Medulla oblongata (tissue), 1 donor: ENCODE measurements at regions not wholly inside any gene's neighbourhood (a gene's known extent, or its start where the extent isn't known, plus 50 kb on each side); places are given as distances from the start of the nearest gene placed in this dataset.
"Not testable (repeated sequence)": the region's sequence is repeated elsewhere in the genome, so short reads cannot be mapped to it uniquely, and the experiment has no call there.

Source experiments
- DNase-seq: peaks from one replicate; pipeline ENCODE4 v3.0.0-alpha.2; 2015; ENCODE audit errors: extremely low spot score

GRCh38 chr17:52899235-52899634 is 740.7 kb upstream of the CA10 start:
- no peak for DNase-seq

DNA sequence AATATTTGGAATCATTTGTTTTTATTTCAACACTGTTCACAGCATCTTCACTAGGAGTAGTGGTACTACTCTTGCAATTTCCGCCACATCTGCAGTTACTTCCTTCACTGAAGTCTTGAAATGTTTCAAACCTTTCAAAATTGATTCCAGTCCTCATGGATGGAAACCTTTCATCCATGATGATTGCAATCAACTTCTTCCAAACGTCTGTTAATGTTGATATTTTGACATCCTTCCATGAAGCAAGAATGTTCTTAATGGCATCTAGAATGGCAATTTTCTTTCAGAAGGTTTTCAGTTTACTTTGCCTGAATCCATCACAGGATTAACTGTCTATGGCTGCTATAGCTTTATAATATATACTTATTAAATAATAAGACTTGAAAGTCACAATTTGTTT is 736.8 kb upstream of the CA10 start:
- DNase-seq = no peak

- DNase-seq = no peak
These were observed 733.8 kb upstream of the CA10 start for GRCh38 chr17:52892334-52892733.

GRCh38 chr17:52885882-52886281 is 727.4 kb upstream of the CA10 start:
- no peak for DNase-seq

GRCh38 chr17:52883907-52884491 is 725.5 kb upstream of the CA10 start:
- DNase-seq = not testable (repeated sequence)

DNA sequence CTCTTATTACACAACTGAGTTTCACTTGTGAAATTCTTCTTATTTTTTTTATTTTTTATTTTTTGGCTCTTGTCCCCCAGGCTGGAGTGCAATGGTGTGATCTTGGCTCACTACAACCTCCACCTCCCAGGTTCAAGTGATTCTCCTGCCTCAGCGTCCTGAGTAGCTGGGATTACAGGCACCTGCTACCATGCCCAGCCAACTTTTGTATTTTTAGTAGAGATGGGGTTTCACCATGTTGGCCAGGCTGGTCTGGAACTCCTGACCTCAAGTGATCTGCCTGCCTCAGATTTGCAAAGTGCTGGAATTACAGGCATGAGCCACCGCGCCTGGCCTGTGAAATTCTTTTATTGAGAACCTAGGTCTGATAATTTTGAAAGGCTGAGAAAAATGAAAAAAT is 688.3 kb upstream of the CA10 start:
- not testable (repeated sequence) for DNase-seq

- DNase-seq = no peak
These were observed 683.5 kb upstream of the CA10 start for GRCh38 chr17:52841971-52842370.

GRCh38 chr17:52837492-52837891 is 679.0 kb upstream of the CA10 start:
- no peak for DNase-seq

DNA sequence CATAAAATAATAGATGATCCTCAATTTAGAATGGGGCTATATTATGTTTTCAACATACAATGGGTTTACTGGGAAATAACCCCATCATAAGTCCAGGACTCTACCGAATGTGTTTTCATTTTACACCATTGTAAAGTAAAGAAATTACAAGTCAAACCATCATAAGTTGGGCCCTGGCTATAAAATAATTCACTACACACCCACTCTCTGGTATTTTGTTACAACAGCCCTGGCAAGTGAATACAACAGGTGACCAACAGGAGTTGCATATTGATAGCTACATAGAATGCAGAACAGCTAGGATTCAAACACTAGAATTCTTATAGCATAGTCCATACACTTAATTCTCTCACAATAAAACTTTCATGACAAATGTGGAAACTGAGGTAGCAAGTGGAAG is 673.0 kb upstream of the CA10 start:
- DNase-seq = no peak

DNA sequence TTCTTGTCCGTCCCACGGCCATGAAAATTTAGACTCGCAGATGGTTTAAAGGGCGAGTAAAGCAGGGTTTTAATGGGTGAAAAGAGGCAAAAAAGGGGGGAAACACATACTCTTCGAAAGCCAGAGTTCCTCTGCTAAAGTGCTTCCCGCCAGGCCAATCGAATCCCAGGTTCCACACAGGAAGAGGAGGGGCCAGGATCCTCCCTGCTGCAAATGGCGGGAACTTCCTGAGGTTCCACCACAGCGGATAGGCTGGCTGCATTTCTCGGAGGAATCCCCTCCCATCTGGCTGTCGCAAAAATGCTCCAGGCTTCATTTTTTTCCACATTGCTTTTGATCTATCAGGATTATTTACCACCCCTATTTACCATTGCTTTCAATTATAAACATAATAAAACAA is 670.1 kb upstream of the CA10 start:
- DNase-seq = no peak

DNA sequence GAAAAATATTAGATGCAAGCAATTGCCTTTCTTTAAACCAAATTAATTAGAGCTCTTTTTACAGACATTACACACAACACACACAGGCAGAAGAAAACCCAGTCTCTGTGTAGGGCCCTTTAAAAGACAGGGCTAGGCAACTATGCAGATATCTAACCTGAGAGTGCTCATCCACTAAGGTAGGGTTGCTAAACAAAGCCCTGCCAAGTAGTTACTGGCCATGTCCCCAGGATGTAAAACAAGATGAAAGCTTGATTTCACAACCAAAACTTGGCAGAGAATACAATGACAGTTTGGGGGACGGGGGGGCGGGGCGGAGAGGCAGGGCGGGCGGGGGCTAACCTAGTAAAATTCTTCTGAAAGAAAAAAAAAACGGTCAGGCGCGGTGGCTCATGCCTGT is 669.0 kb upstream of the CA10 start:
- DNase-seq = no peak

GRCh38 chr17:52824542-52824941 is 666.0 kb upstream of the CA10 start:
- no peak for DNase-seq

DNA sequence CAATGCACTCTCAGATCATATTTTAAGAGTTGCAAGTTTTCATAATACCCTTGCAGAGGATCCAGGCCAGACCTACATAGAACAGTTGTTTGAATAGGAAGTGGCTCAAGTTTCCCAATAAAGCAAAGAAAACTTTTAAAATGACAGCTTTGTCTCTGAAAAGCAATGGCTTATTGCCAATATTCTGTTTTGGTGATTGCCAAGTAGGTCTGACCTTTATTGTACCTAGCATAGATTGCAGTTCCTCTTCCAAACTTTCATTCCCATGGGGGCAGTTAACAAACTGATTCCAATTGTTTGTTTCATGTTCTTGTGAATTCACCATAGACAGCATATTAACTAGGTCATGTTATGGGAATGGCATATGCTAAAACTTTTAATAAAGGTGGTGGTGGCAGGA is 664.6 kb upstream of the CA10 start:
- no peak for DNase-seq

DNA sequence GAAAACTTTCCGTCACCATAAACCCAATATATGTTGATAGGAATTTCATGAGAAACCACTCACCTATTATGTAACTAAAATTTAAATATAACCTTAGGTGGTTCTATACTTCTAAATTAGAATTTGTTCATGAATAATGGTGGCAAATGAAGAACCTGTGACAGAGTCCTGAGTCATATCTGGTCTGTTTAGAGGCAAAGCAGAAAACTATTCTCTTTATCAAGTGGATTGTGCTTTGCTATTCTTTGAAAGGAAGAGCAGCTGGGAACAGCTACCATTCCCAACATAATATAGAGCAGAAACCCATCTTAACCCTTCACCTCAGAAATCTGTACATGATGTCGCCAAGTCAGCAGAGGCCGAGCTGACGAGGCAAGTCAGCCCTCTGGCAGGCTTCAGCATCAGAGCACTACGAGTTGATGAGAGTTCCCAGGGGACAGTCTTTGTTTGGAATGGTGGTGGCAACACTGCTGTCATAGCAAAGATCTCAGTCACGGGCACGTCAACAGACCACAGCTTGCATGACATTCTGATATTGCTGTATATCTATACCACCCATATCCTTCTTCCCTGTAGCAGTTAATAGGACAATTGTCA is 631.9 kb upstream of the CA10 start:
- no peak for DNase-seq

DNA sequence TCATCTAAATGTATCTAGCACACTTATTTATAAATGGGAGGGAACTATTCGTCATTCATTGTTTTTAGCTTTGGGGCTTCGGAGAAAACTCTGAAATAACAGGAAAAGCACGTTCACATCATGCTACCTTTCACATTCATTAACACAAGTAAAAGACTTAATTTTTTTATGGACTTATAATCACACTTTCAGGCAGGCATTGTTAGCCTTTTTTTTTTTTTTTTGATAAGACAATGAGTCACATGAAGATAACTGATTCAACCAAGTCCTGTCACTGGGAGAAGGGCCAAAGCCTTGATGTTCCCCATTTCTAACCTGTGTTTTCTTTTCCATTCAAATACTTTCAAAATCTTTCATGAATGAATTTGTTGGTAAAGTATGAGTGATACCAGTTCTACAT is 631.3 kb upstream of the CA10 start:
- no peak for DNase-seq

DNA sequence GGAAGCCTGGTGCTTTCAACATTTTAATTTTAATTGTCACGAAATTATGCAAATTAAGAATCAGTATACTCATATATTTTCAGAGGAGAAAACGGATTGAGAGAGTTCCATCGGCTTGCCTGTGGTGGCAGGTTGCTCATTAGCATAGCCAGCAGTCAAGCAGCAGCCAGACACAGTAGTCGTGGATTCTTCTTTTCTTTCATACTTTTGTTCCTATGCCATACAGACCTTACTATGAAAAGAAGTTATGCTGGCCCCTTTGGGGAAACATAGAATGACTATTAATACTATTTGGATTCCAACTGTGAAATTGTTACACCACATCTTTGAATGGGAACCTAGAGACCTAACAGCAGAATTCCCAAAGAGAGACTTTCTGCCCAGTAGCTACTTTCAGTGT is 617.7 kb upstream of the CA10 start:
- no peak for DNase-seq

GRCh38 chr17:52762794-52763167 is 604.3 kb upstream of the CA10 start:
- DNase-seq = no peak

GRCh38 chr17:52762147-52762793 is 603.8 kb upstream of the CA10 start:
- DNase-seq = no peak

GRCh38 chr17:52759864-52760263 is 601.4 kb upstream of the CA10 start:
- DNase-seq = no peak

DNA sequence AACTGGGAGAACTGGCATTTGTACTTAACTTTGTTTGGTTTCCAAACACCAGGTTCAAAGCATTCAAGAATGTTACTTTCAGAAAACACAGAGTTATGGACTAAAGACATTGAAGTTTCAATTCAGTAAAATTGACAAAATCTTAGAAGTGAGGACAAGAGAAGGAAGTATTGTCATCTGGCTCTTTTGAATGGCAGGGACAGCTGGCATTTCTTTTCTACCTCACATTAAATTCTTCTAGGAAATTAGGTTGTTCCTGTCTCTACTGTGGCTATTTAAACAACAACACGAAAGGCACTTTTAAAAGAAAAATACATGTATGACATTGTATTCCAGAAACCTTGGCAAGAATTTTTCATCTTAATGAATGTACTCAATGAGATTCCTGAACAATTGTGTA is 600.0 kb upstream of the CA10 start:
- DNase-seq = no peak

GRCh38 chr17:52756746-52757145 is 598.2 kb upstream of the CA10 start:
- no peak for DNase-seq

GRCh38 chr17:52754838-52755237 is 596.3 kb upstream of the CA10 start:
- no peak for DNase-seq

DNA sequence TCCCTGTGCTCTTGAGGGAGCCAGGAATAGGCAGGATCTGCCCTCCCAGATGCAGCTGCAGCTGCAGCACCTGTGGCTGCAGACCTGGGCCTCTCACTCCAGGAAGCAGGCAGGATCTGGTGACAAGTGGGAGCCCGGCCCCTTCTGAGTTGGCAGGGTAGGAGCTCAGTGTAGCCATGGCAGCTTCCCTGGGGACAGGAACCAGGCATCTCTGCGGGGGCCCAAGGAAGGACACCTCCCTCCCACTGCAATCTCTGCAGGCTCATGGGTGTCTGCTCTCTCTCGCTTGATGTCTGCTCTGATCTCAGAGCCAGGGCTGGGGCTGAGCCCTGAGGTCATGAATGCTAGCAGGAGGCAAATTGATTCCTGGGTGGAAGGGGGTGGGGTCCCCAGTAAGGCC is 592.5 kb upstream of the CA10 start:
- no peak for DNase-seq

- DNase-seq = no peak
These were observed 585.7 kb upstream of the CA10 start for GRCh38 chr17:52744179-52744578.
